Epithelial cell of proximal tubule (primary cell): ENCODE measurements at regions not wholly inside any gene's neighbourhood (a gene's known extent, or its start where the extent isn't known, plus 50 kb on each side); places are given as distances from the start of the nearest gene placed in this dataset.

ENCODE experiments used
- DNase-seq: peaks from one replicate; pipeline ENCODE4 v3.0.0-alpha.2; 2011; ENCODE audit warnings: low read depth
- H3K4me3 ChIP-seq: 2 replicates; pipeline ENCODE4 v1.5.1; 2011; ENCODE audit warnings: low read depth, mild to moderate bottlenecking, low read length
- TF ChIP-seq, protein P1 (sequence below): conservative IDR thresholded peaks from 2 replicates; pipeline ENCODE4 v1.5.1; 2012; ENCODE audit warnings: low read depth, mild to moderate bottlenecking, low read length

DNA sequence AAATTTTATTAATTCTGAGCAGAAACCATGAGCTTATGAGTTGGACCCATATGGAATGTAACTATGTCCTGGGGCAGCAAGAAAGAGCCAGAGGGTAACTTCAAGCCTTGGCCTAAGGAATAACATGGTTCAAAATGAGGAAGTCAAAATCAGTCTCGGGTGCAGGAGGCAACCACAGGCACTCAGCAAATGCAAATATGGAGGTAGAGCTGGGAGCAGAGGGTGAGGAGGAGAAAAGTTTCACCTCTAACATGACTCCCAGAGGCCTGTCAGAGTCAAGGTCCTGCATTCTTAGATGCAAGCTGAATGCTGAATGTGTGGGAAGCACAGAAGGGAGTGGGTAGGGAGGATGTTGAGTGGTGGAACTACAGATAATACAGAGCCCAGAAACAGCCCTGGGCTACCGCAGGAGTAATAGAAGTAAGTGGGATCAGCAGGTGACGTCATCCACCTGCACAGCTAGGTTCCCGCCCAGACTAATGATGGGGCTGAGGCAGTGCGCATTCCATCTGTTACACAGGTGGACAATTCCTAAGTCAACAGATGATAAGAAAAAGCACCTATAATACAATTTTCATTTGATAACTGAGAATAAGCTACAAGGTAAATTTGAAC is 279.8 kb upstream of the ARRDC4 start:
- H3K4me3 ChIP-seq, result no peak overlapping the region
- TF ChIP-seq, protein P1, sequence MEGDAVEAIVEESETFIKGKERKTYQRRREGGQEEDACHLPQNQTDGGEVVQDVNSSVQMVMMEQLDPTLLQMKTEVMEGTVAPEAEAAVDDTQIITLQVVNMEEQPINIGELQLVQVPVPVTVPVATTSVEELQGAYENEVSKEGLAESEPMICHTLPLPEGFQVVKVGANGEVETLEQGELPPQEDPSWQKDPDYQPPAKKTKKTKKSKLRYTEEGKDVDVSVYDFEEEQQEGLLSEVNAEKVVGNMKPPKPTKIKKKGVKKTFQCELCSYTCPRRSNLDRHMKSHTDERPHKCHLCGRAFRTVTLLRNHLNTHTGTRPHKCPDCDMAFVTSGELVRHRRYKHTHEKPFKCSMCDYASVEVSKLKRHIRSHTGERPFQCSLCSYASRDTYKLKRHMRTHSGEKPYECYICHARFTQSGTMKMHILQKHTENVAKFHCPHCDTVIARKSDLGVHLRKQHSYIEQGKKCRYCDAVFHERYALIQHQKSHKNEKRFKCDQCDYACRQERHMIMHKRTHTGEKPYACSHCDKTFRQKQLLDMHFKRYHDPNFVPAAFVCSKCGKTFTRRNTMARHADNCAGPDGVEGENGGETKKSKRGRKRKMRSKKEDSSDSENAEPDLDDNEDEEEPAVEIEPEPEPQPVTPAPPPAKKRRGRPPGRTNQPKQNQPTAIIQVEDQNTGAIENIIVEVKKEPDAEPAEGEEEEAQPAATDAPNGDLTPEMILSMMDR, result no peak
- no peak for DNase-seq

DNA sequence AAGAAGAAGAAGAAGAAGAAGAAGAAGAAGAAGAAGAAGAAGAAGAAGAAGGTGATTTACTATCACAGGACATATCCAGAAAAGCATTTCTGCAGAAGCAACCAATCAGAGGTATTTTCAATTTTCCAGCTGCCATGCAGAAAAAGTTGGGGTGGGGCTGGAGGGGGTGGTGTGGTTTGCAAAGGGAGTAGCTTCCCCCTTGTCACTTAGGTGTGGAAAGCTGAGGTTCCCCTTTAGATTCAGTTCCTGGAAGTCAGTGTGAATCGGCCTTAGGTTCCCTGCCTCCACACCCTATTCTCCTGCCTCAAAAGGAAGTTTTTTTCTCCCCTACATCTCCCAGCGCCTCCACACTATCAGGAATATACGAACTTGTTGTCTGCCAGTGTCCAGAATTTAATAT is 276.7 kb upstream of the ARRDC4 start:
- no peak overlapping the region for H3K4me3 ChIP-seq
- TF ChIP-seq, protein P1, result no peak
- no peak for DNase-seq

DNA sequence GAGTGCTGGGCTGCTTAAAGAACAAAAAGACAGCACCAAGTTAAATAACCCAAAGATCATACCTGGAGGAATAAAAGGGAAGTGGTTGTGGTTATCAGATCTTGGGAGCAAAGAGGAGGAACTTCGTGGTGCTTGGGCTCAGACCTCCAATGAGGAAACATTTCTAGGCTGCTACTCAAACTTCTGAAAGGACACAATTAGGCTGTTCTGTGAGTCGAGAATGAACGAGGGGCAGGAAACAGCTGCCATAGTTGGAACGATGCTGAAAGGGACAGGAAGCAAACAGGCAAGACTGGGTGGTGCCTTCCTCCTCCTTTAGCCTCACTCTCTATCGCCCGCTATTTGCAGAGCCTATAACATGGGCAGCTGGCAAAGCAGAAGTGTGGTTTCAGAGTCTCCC is 276.3 kb upstream of the ARRDC4 start:
- TF ChIP-seq, protein P1, result no peak
- no peak for DNase-seq
- no peak overlapping the region for H3K4me3 ChIP-seq

DNA sequence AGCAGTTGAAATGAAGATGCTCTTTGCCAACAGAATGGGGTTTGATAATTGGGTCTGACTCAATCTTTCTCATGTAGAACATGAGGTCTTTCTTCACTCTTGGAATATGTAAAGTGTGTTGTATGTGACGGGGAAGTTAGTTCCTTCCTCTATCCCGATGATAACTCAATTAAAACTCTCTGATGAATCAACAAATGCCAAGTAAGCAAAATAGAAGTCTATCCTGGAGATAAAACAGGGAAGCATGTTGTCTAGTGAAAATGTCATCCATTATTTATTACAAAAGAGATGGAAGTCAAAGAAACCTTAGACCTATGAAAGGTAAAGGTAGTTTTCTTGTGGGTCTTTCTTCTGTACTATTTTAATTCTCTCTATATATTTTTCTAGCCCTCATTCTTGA is 274.2 kb upstream of the ARRDC4 start:
- TF ChIP-seq, protein P1, result no peak
- DNase-seq, result no peak
- no peak overlapping the region for H3K4me3 ChIP-seq

DNA sequence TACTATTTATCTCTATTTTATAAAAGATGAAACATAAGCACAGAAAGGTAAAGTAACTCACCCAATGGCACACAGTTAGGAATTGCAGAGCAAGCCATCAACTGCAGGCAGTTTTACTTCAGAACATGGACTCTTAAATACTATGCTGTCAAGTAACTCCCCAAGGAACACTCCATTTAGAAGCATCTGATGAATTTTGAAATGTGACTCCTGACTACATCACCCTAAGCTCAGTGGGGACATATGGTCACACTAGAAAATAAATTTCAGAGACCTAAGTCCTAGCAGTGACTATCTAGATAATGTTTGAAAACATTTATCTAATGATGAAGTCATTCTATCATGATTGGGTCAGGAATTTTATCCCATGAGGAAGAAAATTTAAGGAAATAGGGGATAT is 272.8 kb upstream of the ARRDC4 start:
- no peak overlapping the region for H3K4me3 ChIP-seq
- TF ChIP-seq, protein P1, result no peak
- DNase-seq, result no peak

DNA sequence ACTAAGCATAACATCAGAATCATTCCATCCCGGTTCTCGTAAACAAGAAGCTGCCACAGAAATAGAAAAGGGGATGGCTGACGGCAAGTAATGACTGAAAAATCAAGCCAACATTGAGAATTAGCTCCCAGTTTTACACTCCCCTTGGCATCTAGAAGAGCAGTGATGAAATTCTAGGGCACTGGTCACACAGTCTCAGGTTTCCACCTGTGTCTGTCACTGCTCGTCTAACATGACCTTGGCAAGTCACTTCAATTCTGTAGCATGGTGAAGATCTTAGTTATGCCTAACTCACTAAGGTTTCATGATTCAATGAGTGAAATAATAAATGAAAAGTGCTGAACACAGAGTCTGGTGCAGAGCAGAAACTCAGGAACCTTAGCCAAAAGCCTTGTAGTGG is 272.3 kb upstream of the ARRDC4 start:
- no peak for DNase-seq
- no peak overlapping the region for H3K4me3 ChIP-seq
- TF ChIP-seq, protein P1, result no peak

DNA sequence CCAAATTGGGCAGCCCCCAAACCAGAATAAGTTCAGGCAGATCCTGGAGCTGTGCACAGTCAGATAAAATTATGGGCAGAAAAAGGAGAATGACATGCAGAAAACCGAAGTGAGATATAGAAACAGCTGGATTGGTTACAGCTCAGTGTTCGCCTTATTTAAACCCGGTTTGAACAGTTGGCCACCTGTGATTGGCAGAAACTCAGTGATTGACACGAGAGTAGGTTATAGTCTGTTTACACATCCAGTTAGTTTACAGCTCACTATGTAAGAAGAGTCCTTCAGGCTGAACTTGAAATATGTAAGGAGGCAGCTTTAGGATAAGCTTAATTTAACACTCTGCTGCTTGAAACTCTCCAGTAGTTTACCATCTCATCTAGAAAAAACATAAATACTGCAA is 271.6 kb upstream of the ARRDC4 start:
- TF ChIP-seq, protein P1, result no peak
- DNase-seq, result no peak

More for the DNA sequence above, 271.6 kb upstream of the ARRDC4 start:
- no peak overlapping the region for H3K4me3 ChIP-seq
